DOHH2 (cell line): ENCODE measurements at regions not wholly inside any gene's neighbourhood (a gene's known extent, or its start where the extent isn't known, plus 50 kb on each side); places are given as distances from the start of the nearest gene placed in this dataset.

ENCODE experiments used
- H3F3A ChIP-seq: fragments of 200-600 bp; sonication (generic), shearing (Covaris generic); 2 replicates; pipeline ENCODE4 v1.6.0; 2016; ENCODE audit warnings: antibody characterized with exemption, mild to moderate bottlenecking; ENCODE audit not compliant: control insufficient read depth, insufficient read depth
- H3K27ac ChIP-seq: fragments of 200-600 bp; sonication (generic); 2 replicates; pipeline ENCODE4 v1.5.1; 2014; ENCODE audit warnings: low read depth, mild to moderate bottlenecking, low read length, moderate library complexity
- H3K27me3 ChIP-seq: fragments of 200-600 bp; sonication (generic); 2 replicates; pipeline ENCODE4 v1.6.1; 2014; ENCODE audit warnings: mild to moderate bottlenecking, low read length, mixed read lengths; ENCODE audit not compliant: control insufficient read depth
- H3K36me3 ChIP-seq: fragments of 200-600 bp; sonication (generic); 2 replicates; pipeline ENCODE4 v1.6.1; 2014; ENCODE audit warnings: mild to moderate bottlenecking, low read length, moderate library complexity, mixed read lengths; ENCODE audit not compliant: control insufficient read depth
- H3K4me1 ChIP-seq: fragments of 200-600 bp; sonication (generic); 2 replicates; pipeline ENCODE4 v1.6.1; 2014; ENCODE audit warnings: mild to moderate bottlenecking, low read length, mixed read lengths; ENCODE audit not compliant: control insufficient read depth
- H3K4me2 ChIP-seq: fragments of 200-600 bp; sonication (generic); 2 replicates; pipeline ENCODE4 v1.6.0; 2014; ENCODE audit warnings: mild to moderate bottlenecking, low read length, moderate library complexity
- H3K4me3 ChIP-seq: fragments of 200-600 bp; sonication (generic); 2 replicates; pipeline ENCODE4 v1.5.1; 2014; ENCODE audit warnings: mild to moderate bottlenecking, low read length, mixed read lengths
- H3K79me2 ChIP-seq: fragments of 200-600 bp; sonication (generic); 2 replicates; pipeline ENCODE4 v1.6.1; 2014; ENCODE audit warnings: mild to moderate bottlenecking, low read length, mixed read lengths; ENCODE audit not compliant: control insufficient read depth
- H3K9me2 ChIP-seq: fragments of 200-600 bp; sonication (generic); replicated peaks from 2 replicates; pipeline ENCODE4 v1.6.1; 2014; ENCODE audit warnings: mild to moderate bottlenecking, low read length, mixed read lengths; ENCODE audit not compliant: control insufficient read depth
- H3K9me3 ChIP-seq: fragments of 200-600 bp; sonication (generic); 2 replicates; pipeline ENCODE4 v1.6.1; 2014; ENCODE audit warnings: antibody characterized with exemption, low read length, mixed read lengths; ENCODE audit not compliant: control insufficient read depth, insufficient read depth
- H4K20me1 ChIP-seq: fragments of 200-600 bp; sonication (generic); 2 replicates; pipeline ENCODE4 v1.6.0; 2014; ENCODE audit warnings: low read depth, mild to moderate bottlenecking, antibody characterized with exemption, low read length, moderate library complexity; ENCODE audit not compliant: control insufficient read depth, insufficient read depth
- EZH2phosphoT487 ChIP-seq: fragments of 200-600 bp; sonication (generic); IDR thresholded peaks from 2 replicates; pipeline ENCODE4 v1.6.1; 2017; ENCODE audit warnings: borderline replicate concordance, mild to moderate bottlenecking, antibody characterized with exemption, low read length, moderate library complexity, mixed read lengths
- TF ChIP-seq, protein P1 (sequence below): fragments of 200-600 bp; sonication (generic); IDR thresholded peaks from one replicate; pipeline ENCODE4 v1.5.1; 2014; ENCODE audit warnings: antibody characterized with exemption, mild to moderate bottlenecking, low read depth, low read length; ENCODE audit not compliant: poor library complexity, severe bottlenecking

DNA sequence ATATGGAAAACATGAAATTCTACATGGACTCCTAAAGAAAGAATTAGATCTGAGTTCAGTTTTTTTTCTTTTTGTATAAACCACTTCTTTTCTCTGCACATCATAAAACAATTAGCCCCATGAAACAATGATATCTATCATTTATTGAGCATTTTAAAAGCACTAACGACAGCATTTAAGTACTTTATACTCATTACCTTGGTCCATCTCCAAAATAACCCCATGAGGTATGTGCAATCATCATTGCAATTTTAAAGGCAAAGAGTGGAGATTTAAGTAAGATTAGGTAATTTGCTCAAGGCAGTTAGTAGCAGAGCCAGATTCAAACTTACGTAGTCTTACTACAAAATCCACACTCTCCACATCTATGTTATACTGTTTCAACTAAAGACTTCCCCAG, 177.7 kb upstream of the RAG2 start:
- Histone ChIP-seq H3K4me3 (no peak overlapping the region), H3K27ac (no peak overlapping the region), H3K79me2 (no peaks in the 10 kb centered on the region), H3K9me3 (no peaks in the 10 kb centered on the region), H3F3A (no peaks in the 10 kb centered on the region), H3K27me3 (no peaks in the 10 kb centered on the region), H3K4me1 (no peaks in the 10 kb centered on the region), H4K20me1 (no peaks in the 10 kb centered on the region), H3K9me2 (no peaks in the 10 kb centered on the region), H3K36me3 (no peaks in the 10 kb centered on the region), H3K4me2 (no peak overlapping the region)
- TF ChIP-seq EZH2phosphoT487, result no peak
- TF ChIP-seq, protein P1, sequence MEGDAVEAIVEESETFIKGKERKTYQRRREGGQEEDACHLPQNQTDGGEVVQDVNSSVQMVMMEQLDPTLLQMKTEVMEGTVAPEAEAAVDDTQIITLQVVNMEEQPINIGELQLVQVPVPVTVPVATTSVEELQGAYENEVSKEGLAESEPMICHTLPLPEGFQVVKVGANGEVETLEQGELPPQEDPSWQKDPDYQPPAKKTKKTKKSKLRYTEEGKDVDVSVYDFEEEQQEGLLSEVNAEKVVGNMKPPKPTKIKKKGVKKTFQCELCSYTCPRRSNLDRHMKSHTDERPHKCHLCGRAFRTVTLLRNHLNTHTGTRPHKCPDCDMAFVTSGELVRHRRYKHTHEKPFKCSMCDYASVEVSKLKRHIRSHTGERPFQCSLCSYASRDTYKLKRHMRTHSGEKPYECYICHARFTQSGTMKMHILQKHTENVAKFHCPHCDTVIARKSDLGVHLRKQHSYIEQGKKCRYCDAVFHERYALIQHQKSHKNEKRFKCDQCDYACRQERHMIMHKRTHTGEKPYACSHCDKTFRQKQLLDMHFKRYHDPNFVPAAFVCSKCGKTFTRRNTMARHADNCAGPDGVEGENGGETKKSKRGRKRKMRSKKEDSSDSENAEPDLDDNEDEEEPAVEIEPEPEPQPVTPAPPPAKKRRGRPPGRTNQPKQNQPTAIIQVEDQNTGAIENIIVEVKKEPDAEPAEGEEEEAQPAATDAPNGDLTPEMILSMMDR, result no peak

DNA sequence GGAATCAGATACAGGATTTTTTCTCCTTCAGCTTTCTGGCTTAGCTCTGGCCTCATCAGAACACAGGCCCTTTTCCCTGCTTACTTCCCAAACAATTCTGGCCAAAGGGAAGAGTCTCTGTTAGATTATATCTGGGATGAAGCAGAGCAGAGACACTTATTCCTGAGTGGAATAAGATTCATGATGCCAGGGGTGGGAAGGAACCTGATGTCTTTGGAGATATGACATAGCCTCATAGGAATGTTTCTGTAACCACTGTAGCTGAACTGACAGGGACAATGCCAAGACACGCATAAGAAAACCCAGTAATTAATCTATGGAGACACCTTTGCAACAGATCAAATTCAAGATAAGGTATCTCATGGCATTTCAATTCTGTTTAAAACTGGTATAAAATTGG, 177.1 kb upstream of the RAG2 start:
- H3K79me2 ChIP-seq, result no peaks in the 10 kb centered on the region
- no peaks in the 10 kb centered on the region for H3K9me3 ChIP-seq
- no peak for TF ChIP-seq EZH2phosphoT487
- TF ChIP-seq, protein P1, result no peak
- no peaks in the 10 kb centered on the region for H3K9me2 ChIP-seq
- no peaks in the 10 kb centered on the region for H3K36me3 ChIP-seq
- H3K4me1 ChIP-seq, result no peaks in the 10 kb centered on the region
- no peak overlapping the region for H3K4me3 ChIP-seq
- H3K4me2 ChIP-seq, result no peak overlapping the region
- H3F3A ChIP-seq, result no peaks in the 10 kb centered on the region
- H3K27ac ChIP-seq, result no peak overlapping the region
- no peaks in the 10 kb centered on the region for H4K20me1 ChIP-seq
- no peaks in the 10 kb centered on the region for H3K27me3 ChIP-seq

DNA sequence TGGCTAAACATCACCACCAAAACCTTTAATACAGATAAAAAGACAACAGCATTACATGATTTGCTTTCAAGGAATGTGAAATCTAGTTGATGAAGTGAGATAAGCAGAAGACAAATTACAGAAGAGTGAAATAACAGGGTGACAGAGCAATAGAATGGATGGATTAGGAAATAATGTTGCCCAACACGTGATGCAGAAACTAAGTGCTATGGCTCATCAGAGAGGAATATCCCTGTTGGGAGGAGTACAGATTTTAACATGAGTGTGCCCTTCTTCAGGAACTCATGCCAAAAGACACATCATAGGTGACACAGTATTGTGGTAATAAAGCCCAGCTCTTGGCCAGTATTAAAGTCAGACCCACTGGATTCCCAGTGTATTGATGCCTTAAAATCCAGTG, 176.6 kb upstream of the RAG2 start:
- TF ChIP-seq, protein P1, result no peak
- no peak for TF ChIP-seq EZH2phosphoT487
- no peak overlapping the region for H3K4me2 ChIP-seq
- no peaks in the 10 kb centered on the region for H3K27me3 ChIP-seq
- H3K79me2 ChIP-seq, result no peaks in the 10 kb centered on the region
- no peaks in the 10 kb centered on the region for H3K4me1 ChIP-seq
- no peaks in the 10 kb centered on the region for H3K9me2 ChIP-seq
- H3K4me3 ChIP-seq, result no peak overlapping the region
- no peaks in the 10 kb centered on the region for H3K9me3 ChIP-seq
- H3K27ac ChIP-seq, result no peak overlapping the region
- no peaks in the 10 kb centered on the region for H3F3A ChIP-seq
- no peaks in the 10 kb centered on the region for H3K36me3 ChIP-seq
- no peaks in the 10 kb centered on the region for H4K20me1 ChIP-seq

DNA sequence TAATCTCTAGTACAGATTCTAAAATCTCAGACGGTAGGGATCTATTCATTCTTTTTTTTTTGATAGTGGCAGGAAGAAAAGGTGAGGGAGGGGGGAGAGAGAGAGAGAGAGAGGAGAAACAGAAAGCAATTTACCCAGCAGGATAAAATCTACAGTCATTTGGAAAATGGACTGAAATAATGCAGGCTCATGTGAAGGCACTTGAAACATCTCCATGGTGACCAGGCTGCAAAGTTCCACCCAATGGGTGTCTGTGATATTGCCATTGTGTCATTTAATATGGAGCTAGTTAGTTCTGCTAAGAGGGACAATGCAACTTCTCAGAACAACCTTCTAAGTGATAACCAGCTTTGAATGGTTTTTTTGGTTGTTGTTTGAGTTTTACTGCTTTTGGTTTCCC, 165.2 kb upstream of the RAG2 start:
- Histone ChIP-seq H3K79me2 (no peaks in the 10 kb centered on the region), H4K20me1 (no peaks in the 10 kb centered on the region), H3K4me3 (no peak overlapping the region), H3K9me2 (no peaks in the 10 kb centered on the region), H3K4me1 (no peaks in the 10 kb centered on the region), H3K27ac (no peak overlapping the region), H3K4me2 (no peak overlapping the region), H3K36me3 (no peaks in the 10 kb centered on the region), H3K27me3 (no peaks in the 10 kb centered on the region), H3K9me3 (no peaks in the 10 kb centered on the region), H3F3A (no peaks in the 10 kb centered on the region)
- no peak for TF ChIP-seq EZH2phosphoT487
- TF ChIP-seq, protein P1, result no peak
